ENCODE measurements at regions not wholly inside any gene's neighbourhood (a gene's known extent, or its start where the extent isn't known, plus 50 kb on each side); places are given as distances from the start of the nearest gene placed in this dataset.

DNA sequence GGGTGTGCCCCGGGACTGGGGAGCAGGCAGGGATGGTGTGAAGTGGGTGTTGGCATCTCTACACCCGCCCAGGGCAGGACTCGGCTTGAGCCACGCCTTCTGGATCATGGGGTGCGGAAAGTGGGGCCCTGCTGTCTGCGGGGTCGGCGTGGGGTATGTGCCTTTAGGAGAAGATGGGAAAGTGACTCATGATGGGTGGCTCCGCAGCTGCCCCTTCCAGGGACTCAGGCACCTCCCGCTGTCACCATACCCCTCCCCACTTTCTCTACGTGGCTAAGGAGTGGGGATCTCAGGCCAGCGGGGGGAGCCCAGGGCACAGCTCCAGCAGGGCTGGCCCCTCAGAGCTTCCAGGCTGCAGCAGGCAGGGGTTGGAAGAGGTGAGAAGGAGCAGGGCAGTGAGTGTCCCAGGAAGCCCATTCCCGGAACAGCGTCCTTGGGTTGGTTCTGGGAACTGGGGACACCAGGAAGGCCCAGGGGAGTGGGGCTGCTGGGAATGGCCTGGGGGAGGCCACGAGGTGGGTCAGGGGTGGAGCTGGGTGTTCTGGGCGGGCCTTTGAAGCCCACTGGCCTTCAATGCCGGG is 102.9 kb upstream of the FGF3 start:
- no peak for TF ChIP-seq POLR2A (IDR thresholded peaks at IDR 0.05)
- TF ChIP-seq, protein P1, sequence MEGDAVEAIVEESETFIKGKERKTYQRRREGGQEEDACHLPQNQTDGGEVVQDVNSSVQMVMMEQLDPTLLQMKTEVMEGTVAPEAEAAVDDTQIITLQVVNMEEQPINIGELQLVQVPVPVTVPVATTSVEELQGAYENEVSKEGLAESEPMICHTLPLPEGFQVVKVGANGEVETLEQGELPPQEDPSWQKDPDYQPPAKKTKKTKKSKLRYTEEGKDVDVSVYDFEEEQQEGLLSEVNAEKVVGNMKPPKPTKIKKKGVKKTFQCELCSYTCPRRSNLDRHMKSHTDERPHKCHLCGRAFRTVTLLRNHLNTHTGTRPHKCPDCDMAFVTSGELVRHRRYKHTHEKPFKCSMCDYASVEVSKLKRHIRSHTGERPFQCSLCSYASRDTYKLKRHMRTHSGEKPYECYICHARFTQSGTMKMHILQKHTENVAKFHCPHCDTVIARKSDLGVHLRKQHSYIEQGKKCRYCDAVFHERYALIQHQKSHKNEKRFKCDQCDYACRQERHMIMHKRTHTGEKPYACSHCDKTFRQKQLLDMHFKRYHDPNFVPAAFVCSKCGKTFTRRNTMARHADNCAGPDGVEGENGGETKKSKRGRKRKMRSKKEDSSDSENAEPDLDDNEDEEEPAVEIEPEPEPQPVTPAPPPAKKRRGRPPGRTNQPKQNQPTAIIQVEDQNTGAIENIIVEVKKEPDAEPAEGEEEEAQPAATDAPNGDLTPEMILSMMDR (IDR thresholded peaks at IDR 0.05): no peak
